ENCODE measurements at regions not wholly inside any gene's neighbourhood (a gene's known extent, or its start where the extent isn't known, plus 50 kb on each side); places are given as distances from the start of the nearest gene placed in this dataset.
A peak's percentile ranks its signal among the peaks of the same experiment; 100 is the strongest.
"Not testable (repeated sequence)": the region's sequence is repeated elsewhere in the genome, so short reads cannot be mapped to it uniquely, and the experiment has no call there.

- DNase-seq (ENCODE audit: low read depth) = not testable (repeated sequence)
Measured at GRCh38 chr7:76849887-76850563, 182.1 kb downstream of the SPDYE17 start.

DNA sequence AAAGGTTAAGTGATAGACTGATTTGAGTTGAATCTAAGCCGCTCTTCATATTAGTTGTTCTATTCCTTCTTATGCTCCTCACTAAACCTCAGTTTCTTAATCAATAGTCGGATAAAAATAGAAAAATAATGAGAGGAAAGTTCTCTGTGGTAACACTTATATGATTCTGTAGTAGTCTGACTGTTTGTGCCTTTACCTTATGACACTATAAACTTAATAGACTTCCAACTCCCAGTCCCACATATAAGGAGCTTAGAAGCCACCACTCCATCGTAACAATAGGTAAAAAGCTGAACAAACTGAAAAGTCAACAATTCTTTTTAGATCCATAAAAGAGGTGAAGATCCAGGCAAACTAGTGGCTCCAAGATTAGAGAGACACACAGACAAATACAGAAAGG lies 192.3 kb downstream of the SPDYE17 start:
- DNase-seq (ENCODE audit: low read depth) = not testable (repeated sequence)

DNA sequence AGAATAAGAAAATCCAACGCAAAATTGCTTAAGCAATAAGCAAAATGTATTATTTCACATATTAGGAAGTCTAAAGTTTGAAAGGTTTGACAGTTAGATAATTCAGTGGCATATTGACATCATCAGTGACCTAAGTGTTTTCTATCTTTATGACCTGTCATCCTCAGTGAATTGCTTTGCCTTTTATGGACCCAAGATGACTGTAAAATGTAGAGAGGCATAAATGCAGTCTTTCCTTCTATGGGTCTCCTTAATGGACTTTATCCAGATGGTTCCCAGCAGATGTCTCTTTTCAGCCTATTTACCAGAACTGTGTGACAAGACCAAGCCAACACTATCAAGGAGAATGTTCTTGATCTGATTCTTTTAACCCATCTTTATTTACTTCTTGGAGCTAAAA lies 192.9 kb downstream of the SPDYE17 start:
- not testable (repeated sequence) for DNase-seq (ENCODE audit: low read depth)

DNA sequence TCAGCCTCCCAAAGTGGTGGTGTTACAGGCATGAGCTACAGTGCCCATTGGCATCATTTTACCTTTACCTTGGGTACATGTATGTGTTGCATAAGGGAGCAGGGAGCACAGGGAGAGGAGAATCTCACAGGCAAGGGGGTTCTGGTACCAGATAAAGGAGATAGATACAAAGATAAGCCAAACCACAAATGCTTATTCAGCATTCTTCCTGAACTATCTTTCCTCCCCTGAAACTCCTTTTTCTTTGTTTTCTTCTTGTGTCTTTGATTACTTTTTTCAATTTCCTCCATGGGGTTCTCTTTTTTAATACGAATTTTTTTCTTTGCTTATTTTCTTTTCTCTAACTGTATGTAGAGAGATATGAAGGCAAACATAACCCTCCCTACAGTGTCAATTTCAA lies 193.8 kb downstream of the SPDYE17 start:
- not testable (repeated sequence) for DNase-seq (ENCODE audit: low read depth)

GRCh38 chr7:76829233-76829632 lies 202.2 kb upstream of the POMZP3 start:
- not testable (repeated sequence) for DNase-seq (ENCODE audit: low read depth)

DNA sequence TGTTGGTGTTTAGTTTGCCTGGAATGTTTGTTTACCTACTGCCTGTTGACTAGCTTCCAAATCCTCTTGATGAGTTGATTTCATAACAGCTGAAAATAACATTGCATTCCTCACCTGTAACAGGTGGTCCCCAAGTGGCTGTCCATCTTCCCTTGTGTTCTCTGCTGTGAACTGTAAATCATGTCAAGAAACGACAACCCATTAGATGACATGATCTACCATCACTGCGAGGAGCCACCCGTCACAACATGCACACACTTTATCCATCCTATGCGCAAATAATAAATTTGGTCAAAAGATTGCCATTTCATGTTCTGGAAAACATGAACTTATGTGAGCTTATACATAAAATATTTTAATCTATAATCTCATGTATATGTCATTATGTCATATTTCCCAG lies 199.1 kb upstream of the POMZP3 start:
- DNase-seq (ENCODE audit: low read depth) = not testable (repeated sequence)

DNA sequence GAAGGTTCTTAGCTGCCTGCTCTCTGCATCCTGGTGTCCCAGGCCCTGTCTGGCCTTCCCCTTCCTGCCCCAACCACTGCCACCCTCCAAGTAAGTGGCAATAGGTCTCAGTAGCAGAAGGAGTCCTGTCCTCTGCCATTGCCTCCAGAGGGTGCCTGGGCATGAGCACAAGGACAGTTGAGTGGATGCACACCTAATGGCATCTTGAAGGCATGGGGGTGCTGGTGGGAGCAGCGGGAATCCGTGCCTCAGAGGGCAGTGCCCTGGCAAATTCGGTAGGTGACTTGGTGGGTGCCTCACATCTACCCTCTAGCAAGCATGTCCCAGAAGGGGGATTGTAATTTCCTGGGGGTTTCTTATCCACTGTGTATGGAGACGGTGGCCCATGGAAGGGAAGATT lies 182.8 kb upstream of the POMZP3 start:
- not testable (repeated sequence) for DNase-seq (ENCODE audit: low read depth)

- peak; percentile 3 for DNase-seq (ENCODE audit: low read depth)
Measured at GRCh38 chr7:76807588-76808100, 180.6 kb upstream of the POMZP3 start.

DNA sequence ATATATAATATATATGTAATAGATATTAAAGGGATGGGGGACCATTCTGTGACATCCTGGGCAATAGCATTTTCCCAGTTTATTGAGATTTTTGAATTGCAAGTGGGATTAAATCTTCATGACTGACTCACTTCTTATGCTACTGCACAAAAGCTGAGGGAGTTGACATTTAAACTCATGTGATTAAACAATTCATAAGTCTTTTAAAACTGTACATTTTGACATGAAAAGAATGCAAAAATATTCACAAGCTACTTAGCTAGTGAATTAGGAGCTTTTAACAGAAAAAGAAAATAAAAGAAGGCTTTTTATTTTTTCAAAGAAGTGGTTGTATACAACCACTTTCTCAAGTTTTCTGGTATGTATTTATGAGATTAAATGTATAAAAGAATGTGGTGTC lies 179.4 kb upstream of the POMZP3 start:
- peak; percentile 0 for DNase-seq (ENCODE audit: low read depth)

- not testable (repeated sequence) for DNase-seq (ENCODE audit: low read depth)
Measured at GRCh38 chr7:76806010-76806409, 178.9 kb upstream of the POMZP3 start.

DNA sequence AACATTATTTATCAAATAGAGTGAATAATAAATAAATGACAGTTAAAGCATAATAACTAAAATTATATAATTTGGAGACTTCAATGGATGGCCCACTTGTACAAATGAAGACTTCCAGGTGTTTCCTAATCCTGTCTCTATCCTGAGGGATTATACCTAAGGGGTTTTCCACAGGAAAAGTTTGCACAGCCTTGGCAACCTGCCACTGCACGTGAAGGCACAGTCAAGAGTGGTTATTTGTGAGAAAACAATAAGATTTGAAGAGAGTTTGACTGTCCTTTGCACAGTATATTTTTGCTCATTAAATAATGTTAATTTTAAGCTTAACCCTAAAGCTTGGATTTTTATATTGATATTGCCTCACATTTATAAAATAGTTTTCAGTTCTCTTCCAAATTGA lies 178.2 kb upstream of the POMZP3 start:
- DNase-seq (ENCODE audit: low read depth) = not testable (repeated sequence)

DNA sequence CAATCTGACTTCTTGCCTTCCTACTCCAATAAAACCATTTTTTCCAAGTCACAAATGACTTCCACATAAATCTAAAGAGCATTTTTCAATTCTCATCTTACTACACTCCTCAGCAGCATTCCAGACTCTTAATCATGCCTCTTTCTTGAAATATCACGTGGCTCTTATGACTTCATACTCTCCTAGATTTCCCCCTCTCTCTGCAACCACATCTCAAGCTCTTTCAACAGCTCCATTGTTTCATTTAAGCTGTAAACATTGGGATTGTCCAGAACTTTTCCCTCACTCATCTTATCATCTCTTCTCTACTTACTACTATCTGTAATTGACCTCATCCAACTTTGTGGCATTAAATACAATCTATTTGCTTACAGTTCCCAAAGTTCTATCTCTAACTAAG lies 170.6 kb upstream of the POMZP3 start:
- DNase-seq (ENCODE audit: low read depth) = peak; percentile 58

DNA sequence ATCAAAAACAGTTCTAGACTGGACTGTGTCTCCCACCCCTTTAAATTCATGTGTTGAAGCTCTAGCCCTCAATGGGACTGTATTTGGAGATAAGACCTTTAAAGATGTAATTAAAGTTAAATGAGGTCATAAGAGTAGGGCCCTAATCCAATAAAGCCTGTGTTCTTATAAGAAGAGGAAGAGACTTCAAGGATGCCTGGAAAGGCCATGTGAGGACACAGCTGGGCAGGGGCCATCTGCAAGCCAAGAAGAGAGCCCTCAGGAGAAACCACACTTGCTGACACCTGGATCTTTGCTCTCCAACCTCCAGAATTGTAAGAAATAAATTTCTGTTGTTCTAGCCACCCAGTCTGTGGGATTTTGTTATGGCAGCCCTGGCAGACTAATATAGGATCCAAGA lies 153.6 kb upstream of the POMZP3 start:
- DNase-seq (ENCODE audit: low read depth) = not testable (repeated sequence)

DNA sequence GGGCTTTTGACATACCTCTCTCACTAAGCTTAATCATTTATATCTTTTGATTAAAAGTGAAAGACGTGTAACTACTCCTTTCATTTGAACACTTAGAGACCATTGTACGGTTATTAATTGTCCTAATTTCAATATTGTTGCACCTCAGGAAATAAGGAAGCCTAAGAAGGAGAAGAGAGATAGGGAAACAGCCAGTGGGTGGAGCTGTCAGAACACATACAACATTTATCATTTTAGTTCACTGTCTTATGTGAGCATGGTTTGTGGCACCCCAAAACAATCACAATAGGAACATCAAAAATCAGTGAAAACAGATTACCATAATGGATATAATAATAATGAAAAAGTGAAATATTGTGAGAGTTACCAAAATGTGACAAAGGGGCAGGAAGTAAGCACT lies 147.2 kb upstream of the POMZP3 start:
- DNase-seq (ENCODE audit: low read depth) = not testable (repeated sequence)

DNA sequence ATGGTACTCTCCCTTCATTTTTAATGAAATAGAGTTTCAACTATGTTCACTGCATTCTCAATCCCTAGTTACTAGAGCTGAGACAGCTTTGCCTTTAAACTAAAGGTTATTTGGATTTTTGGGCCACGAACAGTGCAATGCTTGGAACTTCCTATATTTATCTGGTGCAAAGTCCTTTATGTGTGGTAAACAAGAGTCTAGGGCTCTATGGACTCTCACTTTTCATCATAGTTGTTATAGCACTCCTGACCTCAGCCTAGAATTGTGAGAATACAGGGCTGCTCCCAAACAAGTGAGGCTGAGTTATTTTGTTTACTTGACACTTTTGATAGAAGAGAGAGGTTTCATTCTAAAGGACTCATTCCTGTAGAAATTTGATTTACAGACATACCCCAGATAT lies 144.9 kb upstream of the POMZP3 start:
- DNase-seq (ENCODE audit: low read depth) = not testable (repeated sequence)

DNA sequence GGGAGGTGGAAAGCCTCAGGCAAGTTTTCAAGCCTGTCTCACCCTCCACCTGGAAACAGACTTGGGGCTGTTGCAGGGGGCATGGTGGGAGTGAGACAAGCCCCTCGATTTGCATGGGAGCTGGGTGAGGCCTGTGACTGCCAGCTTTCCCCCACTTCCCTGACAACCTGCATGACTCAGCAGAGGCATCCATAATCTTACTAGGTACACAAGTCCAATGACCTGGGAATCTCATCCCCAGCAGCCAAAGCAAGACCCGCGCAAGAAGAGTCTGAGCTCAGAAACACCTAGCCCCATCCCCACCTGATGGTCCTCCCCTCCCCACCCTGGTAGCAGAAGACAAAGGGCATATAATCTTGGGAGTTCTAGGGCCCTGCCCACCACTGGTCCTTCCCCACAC lies 136.9 kb upstream of the POMZP3 start:
- DNase-seq (ENCODE audit: low read depth) = not testable (repeated sequence)

DNA sequence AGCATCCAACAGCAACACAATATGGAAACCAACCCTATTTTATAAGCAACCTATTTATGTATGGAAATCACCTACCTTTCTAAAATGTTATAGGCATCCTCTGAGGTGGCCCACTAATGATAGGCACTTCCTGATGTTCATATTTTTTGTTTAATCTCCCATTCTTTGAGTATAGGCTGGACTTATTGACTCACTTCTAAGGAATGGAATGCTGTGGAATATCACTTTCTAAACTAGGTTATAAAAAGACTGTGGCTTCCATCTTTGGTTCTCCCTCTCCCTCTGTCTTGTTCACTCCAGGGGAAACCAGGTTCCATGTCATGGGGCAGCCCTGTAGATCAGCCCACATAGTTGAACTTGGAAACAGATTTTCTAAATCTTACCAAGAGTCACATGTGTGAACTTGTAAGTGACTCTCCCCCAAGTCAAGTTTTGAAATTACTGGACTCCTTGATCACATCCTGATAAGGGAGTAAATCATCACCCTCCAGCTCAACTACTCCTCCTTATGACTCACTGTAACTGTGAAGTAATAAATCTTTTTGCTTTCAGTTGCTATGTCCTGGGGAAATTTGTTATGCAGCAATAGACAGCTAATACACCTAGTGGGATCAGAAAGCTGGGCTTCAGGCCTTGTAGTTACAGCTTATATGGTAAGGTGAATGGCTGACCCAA lies 133.6 kb upstream of the POMZP3 start:
- peak; percentile 8 for DNase-seq (ENCODE audit: low read depth)

DNA sequence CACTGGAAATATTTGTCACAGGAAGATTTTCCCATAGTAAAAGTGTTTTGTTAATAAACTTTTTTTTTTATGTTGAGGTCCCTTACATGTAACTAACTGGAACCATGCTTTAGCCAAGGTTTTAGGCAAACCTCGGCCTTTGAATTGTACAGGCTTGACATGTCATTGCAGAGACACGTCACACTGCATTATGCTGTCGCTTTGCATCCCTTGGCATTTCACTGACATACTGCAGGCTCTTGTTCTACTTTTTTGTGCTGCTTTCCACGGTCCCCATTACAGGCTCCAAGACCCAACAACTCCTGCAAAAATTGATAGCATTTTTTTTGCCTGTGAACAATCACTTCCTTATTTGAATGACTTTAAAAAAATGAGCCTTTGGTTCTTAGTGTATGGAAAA lies 112.5 kb upstream of the POMZP3 start:
- DNase-seq (ENCODE audit: low read depth) = not testable (repeated sequence)

DNA sequence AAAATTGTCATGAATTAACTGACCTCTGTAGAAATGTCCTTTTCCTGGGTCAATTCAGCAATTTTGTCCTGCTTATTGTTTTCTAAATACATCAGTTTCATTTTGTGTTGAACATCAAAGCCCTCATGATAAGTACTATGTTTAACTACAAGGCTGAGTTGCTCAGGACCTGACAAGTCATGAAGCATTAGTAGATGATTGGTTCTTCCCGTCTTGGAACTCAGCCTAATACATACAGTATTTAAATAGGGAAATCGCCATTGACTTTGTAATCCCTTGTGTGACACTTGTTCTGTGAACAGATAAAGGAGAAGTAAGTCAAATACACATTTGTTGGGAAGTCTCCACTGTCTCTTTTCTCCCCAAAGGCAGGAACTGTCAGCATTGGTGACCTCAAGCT lies 109.6 kb upstream of the POMZP3 start:
- not testable (repeated sequence) for DNase-seq (ENCODE audit: low read depth)

GRCh38 chr7:76736091-76736490 lies 109.0 kb upstream of the POMZP3 start:
- DNase-seq (ENCODE audit: low read depth) = not testable (repeated sequence)

- DNase-seq (ENCODE audit: low read depth) = not testable (repeated sequence)
Measured at GRCh38 chr7:76735668-76736067, 108.6 kb upstream of the POMZP3 start.

- DNase-seq (ENCODE audit: low read depth) = not testable (repeated sequence)
Measured at GRCh38 chr7:76728571-76728974, 101.5 kb upstream of the POMZP3 start.

DNA sequence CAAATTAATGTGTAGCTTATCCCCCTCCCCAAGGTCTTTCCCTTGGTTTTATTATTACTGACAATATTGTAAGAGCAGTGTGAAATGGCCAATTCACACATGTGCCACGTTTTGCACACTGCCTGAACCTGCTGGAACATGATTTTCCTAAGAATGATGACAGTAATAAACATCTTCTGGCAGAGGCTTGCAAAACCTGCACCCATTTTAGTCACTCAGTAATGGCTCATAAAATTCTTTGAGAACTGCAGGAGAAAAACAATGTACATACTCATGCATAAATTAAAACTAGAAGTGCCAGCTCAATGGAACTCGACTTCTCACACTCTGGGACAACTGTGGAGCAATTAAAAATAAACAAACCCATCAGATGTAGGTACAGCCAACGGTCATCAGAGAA lies 96.8 kb upstream of the POMZP3 start:
- DNase-seq (ENCODE audit: low read depth) = not testable (repeated sequence)

All from amniotic epithelial cell (primary cell).